ENCODE measurements at regions not wholly inside any gene's neighbourhood (a gene's known extent, or its start where the extent isn't known, plus 50 kb on each side); places are given as distances from the start of the nearest gene placed in this dataset.

DNA sequence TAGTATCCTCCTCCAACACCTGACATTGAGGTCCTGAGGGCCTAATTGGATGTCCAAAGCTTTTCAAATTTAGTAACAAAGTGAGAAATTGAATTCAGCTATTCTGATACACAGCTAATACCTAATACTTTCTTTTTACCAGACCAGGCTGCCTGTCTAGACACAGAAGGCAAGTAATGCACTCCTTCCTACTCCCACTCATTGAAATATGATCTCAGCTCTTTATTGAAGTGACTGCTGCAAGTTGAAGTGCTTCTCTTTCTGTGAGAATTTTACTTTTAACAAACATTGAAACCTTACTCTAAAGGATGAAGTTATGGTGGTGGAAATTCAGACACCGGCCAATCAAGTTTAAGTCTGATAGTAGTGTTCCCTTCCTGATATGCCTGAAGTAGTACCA, 90.8 kb upstream of the OGFRL1 start:
- TF ChIP-seq, protein P1, sequence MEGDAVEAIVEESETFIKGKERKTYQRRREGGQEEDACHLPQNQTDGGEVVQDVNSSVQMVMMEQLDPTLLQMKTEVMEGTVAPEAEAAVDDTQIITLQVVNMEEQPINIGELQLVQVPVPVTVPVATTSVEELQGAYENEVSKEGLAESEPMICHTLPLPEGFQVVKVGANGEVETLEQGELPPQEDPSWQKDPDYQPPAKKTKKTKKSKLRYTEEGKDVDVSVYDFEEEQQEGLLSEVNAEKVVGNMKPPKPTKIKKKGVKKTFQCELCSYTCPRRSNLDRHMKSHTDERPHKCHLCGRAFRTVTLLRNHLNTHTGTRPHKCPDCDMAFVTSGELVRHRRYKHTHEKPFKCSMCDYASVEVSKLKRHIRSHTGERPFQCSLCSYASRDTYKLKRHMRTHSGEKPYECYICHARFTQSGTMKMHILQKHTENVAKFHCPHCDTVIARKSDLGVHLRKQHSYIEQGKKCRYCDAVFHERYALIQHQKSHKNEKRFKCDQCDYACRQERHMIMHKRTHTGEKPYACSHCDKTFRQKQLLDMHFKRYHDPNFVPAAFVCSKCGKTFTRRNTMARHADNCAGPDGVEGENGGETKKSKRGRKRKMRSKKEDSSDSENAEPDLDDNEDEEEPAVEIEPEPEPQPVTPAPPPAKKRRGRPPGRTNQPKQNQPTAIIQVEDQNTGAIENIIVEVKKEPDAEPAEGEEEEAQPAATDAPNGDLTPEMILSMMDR (IDR thresholded peaks at IDR 0.05; ENCODE audit: low read depth, low read length, poor library complexity, severe bottlenecking), result no peak
- TF ChIP-seq EZH2phosphoT487 (IDR thresholded peaks at IDR 0.05; ENCODE audit: borderline replicate concordance, low read length), result no peak
